Thoracic aorta (tissue), 2 donors: ENCODE measurements at regions not wholly inside any gene's neighbourhood (a gene's known extent, or its start where the extent isn't known, plus 50 kb on each side); places are given as distances from the start of the nearest gene placed in this dataset.

Experiments
- ATAC-seq: fragments of 150-250 bp; one replicate; pipeline ENCODE4 v1.8.0; 2017; ENCODE audit warnings: low read depth; ENCODE audit not compliant: insufficient number of reproducible peaks, low FRiP score
- DNase-seq: peaks from one replicate; pipeline ENCODE4 v3.0.0-alpha.2; 2020; ENCODE audit warnings: low spot score
- H3K27ac ChIP-seq, 2 donors: fragments of 200-600 bp; sonication (generic); 1 replicate in 1 of 2; 2 replicates in 1 of 2; pipeline ENCODE4 v1.5.1; 2016; ENCODE audit warnings: mild to moderate bottlenecking in 2 of 2, moderate library complexity in 2 of 2
- H3K27me3 ChIP-seq: fragments of 200-600 bp; sonication (generic); replicated peaks from 2 replicates; pipeline ENCODE4 v1.6.0; 2016; ENCODE audit warnings: mild to moderate bottlenecking; ENCODE audit not compliant: insufficient read depth
- H3K36me3 ChIP-seq: fragments of 200-600 bp; sonication (generic); one replicate; pipeline ENCODE4 v1.5.1; 2016
- H3K4me1 ChIP-seq, 2 donors: fragments of 200-600 bp; sonication (generic); 1 replicate in 1 of 2; 2 replicates in 1 of 2; pipeline versions ENCODE4 v1.5.1 to v1.6.0; 2016; ENCODE audit warnings: low read depth in 2 of 2, mild to moderate bottlenecking in 1 of 2; ENCODE audit not compliant: control insufficient read depth in 1 of 2
- H3K4me3 ChIP-seq: fragments of 200-600 bp; sonication (generic); 2 replicates; pipeline ENCODE4 v1.5.1; 2016; ENCODE audit warnings: mild to moderate bottlenecking
- H3K9me3 ChIP-seq: fragments of 200-600 bp; sonication (generic); 2 replicates; pipeline ENCODE4 v1.5.1; 2016
- CTCF ChIP-seq: fragments of 200-600 bp; sonication (generic); IDR thresholded peaks from one replicate; pipeline ENCODE4 v1.5.1; 2019; ENCODE audit warnings: antibody characterized with exemption

GRCh38 chr20:16158090-16158975 is 414.9 kb downstream of the KIF16B start:
- H3K27ac ChIP-seq: no peak overlapping the region
- H3K4me1 ChIP-seq: peaks cover 0 to 5% of the 10 kb centered on the region in 2 donors
- DNase-seq (no peak), ATAC-seq (no peak)
- H3K27me3 ChIP-seq: no peaks in the 10 kb centered on the region
- no peak for TF ChIP-seq CTCF
- H3K9me3 ChIP-seq: peaks cover 3% of the 10 kb centered on the region
- no peak overlapping the region for H3K4me3 ChIP-seq
- no peaks in the 10 kb centered on the region for H3K36me3 ChIP-seq

- Histone ChIP-seq H3K27me3 (no peaks in the 10 kb centered on the region), H3K36me3 (no peaks in the 10 kb centered on the region), H3K27ac (no peak overlapping the region), H3K4me3 (no peak overlapping the region), H3K9me3 (no peaks in the 10 kb centered on the region), H3K4me1 (no peaks in the 10 kb centered on the region)
- no peak for TF ChIP-seq CTCF
- ATAC-seq (no peak), DNase-seq (no peak)
Measured at GRCh38 chr20:16147916-16148315, 425.3 kb downstream of the KIF16B start.

GRCh38 chr20:16147216-16147615 is 426.0 kb downstream of the KIF16B start:
- TF ChIP-seq CTCF: no peak
- H3K27me3 ChIP-seq: no peaks in the 10 kb centered on the region
- H3K27ac ChIP-seq: no peak overlapping the region
- H3K36me3 ChIP-seq: no peaks in the 10 kb centered on the region
- no peaks in the 10 kb centered on the region for H3K9me3 ChIP-seq
- no peak overlapping the region for H3K4me3 ChIP-seq
- no peak for DNase-seq
- no peak for ATAC-seq
- no peaks in the 10 kb centered on the region for H3K4me1 ChIP-seq

- DNase-seq (no peak), ATAC-seq (no peak)
- no peaks in the 10 kb centered on the region for H3K27me3 ChIP-seq
- no peaks in the 10 kb centered on the region for H3K4me1 ChIP-seq
- H3K9me3 ChIP-seq: no peaks in the 10 kb centered on the region
- H3K36me3 ChIP-seq: no peaks in the 10 kb centered on the region
- no peak overlapping the region for H3K4me3 ChIP-seq
- TF ChIP-seq CTCF: no peak
- H3K27ac ChIP-seq: no peak overlapping the region
Measured at GRCh38 chr20:16145919-16146318, 427.3 kb downstream of the KIF16B start.

GRCh38 chr20:16143596-16143995 is 429.7 kb downstream of the KIF16B start:
- H3K9me3 ChIP-seq: no peaks in the 10 kb centered on the region
- H3K27ac ChIP-seq: no peak overlapping the region
- no peak for TF ChIP-seq CTCF
- ATAC-seq: no peak
- H3K4me3 ChIP-seq: no peak overlapping the region
- H3K27me3 ChIP-seq: no peaks in the 10 kb centered on the region
- DNase-seq: no peak
- H3K4me1 ChIP-seq: no peaks in the 10 kb centered on the region
- no peaks in the 10 kb centered on the region for H3K36me3 ChIP-seq
